GM23338 (cell line): ENCODE measurements at regions not wholly inside any gene's neighbourhood (a gene's known extent, or its start where the extent isn't known, plus 50 kb on each side); places are given as distances from the start of the nearest gene placed in this dataset.

ENCODE experiments used
- CTCF ChIP-seq, 2 experiments: fragments of 200-600 bp in 1 of 2; sonication (generic) in 1 of 2; conservative IDR thresholded peaks; 2 replicates each; pipeline versions ENCODE4 v1.5.1 to v1.6.1; 2016 to 2017; ENCODE audit warnings: antibody characterized with exemption in 2 of 2, low read depth in 2 of 2, mild to moderate bottlenecking in 2 of 2, moderate library complexity in 1 of 2
- EZH2 ChIP-seq: fragments of 200-600 bp; sonication (generic); IDR thresholded peaks from one replicate; pipeline ENCODE4 v1.8.0; 2017; ENCODE audit warnings: antibody characterized with exemption, mild to moderate bottlenecking, low read depth; ENCODE audit not compliant: unreplicated experiment
- EZH2phosphoT487 ChIP-seq: fragments of 200-600 bp; sonication (generic); IDR thresholded peaks from one replicate; pipeline ENCODE4 v1.8.1; 2018; ENCODE audit warnings: antibody characterized with exemption; ENCODE audit not compliant: unreplicated experiment
- JUNB ChIP-seq: IDR thresholded peaks from one replicate; pipeline ENCODE4 v1.6.1; 2016; ENCODE audit warnings: antibody characterized with exemption; ENCODE audit not compliant: unreplicated experiment
- NANOG ChIP-seq: IDR thresholded peaks from 2 replicates; pipeline ENCODE4 v1.6.1; 2016; ENCODE audit warnings: antibody characterized with exemption, borderline replicate concordance
- POLR2AphosphoS5 ChIP-seq: IDR thresholded peaks from 2 replicates; pipeline ENCODE4 v1.6.1; 2016; ENCODE audit warnings: antibody characterized with exemption, low read depth
- REST ChIP-seq: IDR thresholded peaks from one replicate; pipeline ENCODE4 v1.6.1; 2018; ENCODE audit warnings: antibody characterized with exemption; ENCODE audit not compliant: unreplicated experiment
- STAT1 ChIP-seq: IDR thresholded peaks from one replicate; pipeline ENCODE4 v1.6.1; 2016; ENCODE audit warnings: antibody characterized with exemption; ENCODE audit not compliant: unreplicated experiment
- ZNF114 ChIP-seq: fragments of 250-450 bp; sonication (Bioruptor Pico); IDR thresholded peaks from 2 replicates; pipeline ENCODE4 v1.5.0; 2020; ENCODE audit warnings: mild to moderate bottlenecking, moderate library complexity
- ZNF462 ChIP-seq: fragments of 250-450 bp; sonication (Bioruptor Pico); IDR thresholded peaks from 2 replicates; pipeline ENCODE4 v1.5.0; 2020; ENCODE audit warnings: mild to moderate bottlenecking, moderate library complexity

GRCh38 chr10:8990280-8990987 lies 935.9 kb downstream of the GATA3 start:
- TF ChIP-seq CTCF (conservative IDR thresholded peaks at IDR 0.05; ENCODE audit: low read depth in 2 of 2) (no peak), ZNF114 (no peak), STAT1 (no peak), EZH2 (no peak), EZH2phosphoT487 (no peak), POLR2AphosphoS5 (no peak), JUNB (no peak), NANOG (no peak), ZNF462 (CRISPR knock-in tag) (no peak), REST (no peak)
